ENCODE measurements at regions not wholly inside any gene's neighbourhood (a gene's known extent, or its start where the extent isn't known, plus 50 kb on each side); places are given as distances from the start of the nearest gene placed in this dataset.

GRCh38 chr2:120670771-120671480, 64.7 kb upstream of the GLI2 start:
- Histone ChIP-seq H3K9ac (ENCODE audit: insufficient read depth, low read length) (no peak overlapping the region), H3K4me2 (ENCODE audit: extremely low read depth, insufficient read depth, low read length) (no peak overlapping the region)

DNA sequence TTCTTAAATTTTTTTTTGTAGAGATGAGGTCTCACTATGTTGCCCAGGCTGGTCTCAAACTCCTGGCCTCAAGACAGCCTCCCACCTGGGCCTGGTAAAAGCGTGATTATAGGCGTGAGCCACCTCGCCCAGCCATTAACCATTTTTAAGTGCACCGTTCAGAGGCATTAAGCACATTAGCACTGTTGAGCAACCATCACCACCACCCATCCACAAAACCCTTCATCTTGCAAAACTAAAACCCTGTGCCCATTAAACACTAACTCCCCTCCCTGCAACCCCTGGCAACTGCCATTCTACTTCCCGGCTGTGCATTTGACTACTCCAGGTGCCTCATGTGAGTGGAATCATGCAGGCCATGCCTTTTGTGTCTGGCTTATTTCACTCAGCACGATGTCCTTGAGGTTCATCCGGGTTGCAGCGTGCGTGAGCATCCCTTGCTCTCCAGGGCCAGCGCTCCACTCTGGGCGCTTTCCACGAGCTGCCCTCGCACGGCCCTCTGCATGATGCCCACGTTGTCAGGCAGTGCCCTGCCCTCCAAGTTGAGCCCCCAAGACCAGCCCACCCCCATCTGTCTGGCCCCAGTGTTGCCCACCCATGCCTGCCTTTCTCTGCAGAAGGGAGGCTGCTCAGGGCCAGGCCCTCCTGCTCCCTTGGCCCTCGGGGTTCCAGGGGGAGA, 63.0 kb upstream of the GLI2 start:
- H3K79me2 ChIP-seq (ENCODE audit: control insufficient read depth, insufficient read depth, low read length): no peaks in the 10 kb centered on the region
- TF ChIP-seq EZH2 (IDR thresholded peaks at IDR 0.05; ENCODE audit: low read length, missing control alignments) (no peak), CTCF (conservative IDR thresholded peaks at IDR 0.05 in 1 of 2, IDR thresholded peaks at IDR 0.05 in 1 of 2; ENCODE audit: low read depth in 1 of 2, low read length in 2 of 2) (no peak)
- no peaks in the 10 kb centered on the region for H3K36me3 ChIP-seq (ENCODE audit: control insufficient read depth, insufficient read depth, low read length)
- H3K27ac ChIP-seq (ENCODE audit: insufficient read depth, low read length): no peak overlapping the region
- no peak overlapping the region for H2AFZ ChIP-seq (ENCODE audit: low read length)
- no peaks in the 10 kb centered on the region for H3K4me1 ChIP-seq (ENCODE audit: control insufficient read depth, extremely low read depth, insufficient read depth, low read length)
- H4K20me1 ChIP-seq (ENCODE audit: control insufficient read depth, extremely low read depth, insufficient read depth, low read length): no peaks in the 10 kb centered on the region
- H3K9ac ChIP-seq (ENCODE audit: insufficient read depth, low read length): no peak overlapping the region
- no peak overlapping the region for H3K4me2 ChIP-seq (ENCODE audit: extremely low read depth, insufficient read depth, low read length)
- peaks cover 21% of the 10 kb centered on the region for H3K27me3 ChIP-seq (ENCODE audit: control insufficient read depth, insufficient read depth, low read length)
- no peak for DNase-seq (ENCODE audit: low read depth in 2 of 2)
- H3K9me3 ChIP-seq (ENCODE audit: control insufficient read depth, insufficient read depth, low read depth, low read length): no peaks in the 10 kb centered on the region
- no peak overlapping the region for H3K4me3 ChIP-seq (replicated peaks in 1 of 4; ENCODE audit: control extremely low read depth in 1 of 4, insufficient read depth in 1 of 4, low read depth in 3 of 4, low read length in 4 of 4)

More at GRCh38 chr2:120670771-120671480, 64.7 kb upstream of the GLI2 start:
- H3K27me3 ChIP-seq (ENCODE audit: control insufficient read depth, insufficient read depth, low read length): peaks cover 19% of the 10 kb centered on the region
- H3K79me2 ChIP-seq (ENCODE audit: control insufficient read depth, insufficient read depth, low read length): no peaks in the 10 kb centered on the region
- H3K4me3 ChIP-seq (replicated peaks in 1 of 4; ENCODE audit: control extremely low read depth in 1 of 4, insufficient read depth in 1 of 4, low read depth in 3 of 4, low read length in 4 of 4): no peak overlapping the region
- H3K27ac ChIP-seq (ENCODE audit: insufficient read depth, low read length): no peak overlapping the region
- TF ChIP-seq EZH2 (IDR thresholded peaks at IDR 0.05; ENCODE audit: low read length, missing control alignments) (no peak), CTCF (conservative IDR thresholded peaks at IDR 0.05 in 1 of 2, IDR thresholded peaks at IDR 0.05 in 1 of 2; ENCODE audit: low read depth in 1 of 2, low read length in 2 of 2) (no peak)
- no peaks in the 10 kb centered on the region for H4K20me1 ChIP-seq (ENCODE audit: control insufficient read depth, extremely low read depth, insufficient read depth, low read length)
- no peaks in the 10 kb centered on the region for H3K9me3 ChIP-seq (ENCODE audit: control insufficient read depth, insufficient read depth, low read depth, low read length)
- DNase-seq (ENCODE audit: low read depth in 2 of 2): peak in 1 of 2 donors; percentile 32
- no peaks in the 10 kb centered on the region for H3K4me1 ChIP-seq (ENCODE audit: control insufficient read depth, extremely low read depth, insufficient read depth, low read length)
- no peaks in the 10 kb centered on the region for H3K36me3 ChIP-seq (ENCODE audit: control insufficient read depth, insufficient read depth, low read length)
- H2AFZ ChIP-seq (ENCODE audit: low read length): no peak overlapping the region

- Histone ChIP-seq H2AFZ (ENCODE audit: low read length) (no peak overlapping the region), H3K4me1 (ENCODE audit: control insufficient read depth, extremely low read depth, insufficient read depth, low read length) (no peaks in the 10 kb centered on the region), H3K9me3 (ENCODE audit: control insufficient read depth, insufficient read depth, low read depth, low read length) (no peaks in the 10 kb centered on the region), H3K79me2 (ENCODE audit: control insufficient read depth, insufficient read depth, low read length) (no peaks in the 10 kb centered on the region), H3K27ac (ENCODE audit: insufficient read depth, low read length) (no peak overlapping the region), H3K27me3 (ENCODE audit: control insufficient read depth, insufficient read depth, low read length) (peaks cover 16% of the 10 kb centered on the region), H3K4me3 (replicated peaks in 1 of 4; ENCODE audit: control extremely low read depth in 1 of 4, insufficient read depth in 1 of 4, low read depth in 3 of 4, low read length in 4 of 4) (no peak overlapping the region), H3K4me2 (ENCODE audit: extremely low read depth, insufficient read depth, low read length) (no peak overlapping the region), H3K9ac (ENCODE audit: insufficient read depth, low read length) (no peak overlapping the region), H3K36me3 (ENCODE audit: control insufficient read depth, insufficient read depth, low read length) (no peaks in the 10 kb centered on the region), H4K20me1 (ENCODE audit: control insufficient read depth, extremely low read depth, insufficient read depth, low read length) (no peaks in the 10 kb centered on the region)
- DNase-seq (ENCODE audit: low read depth in 2 of 2): no peak
- TF ChIP-seq CTCF (conservative IDR thresholded peaks at IDR 0.05 in 1 of 2, IDR thresholded peaks at IDR 0.05 in 1 of 2; ENCODE audit: low read depth in 1 of 2, low read length in 2 of 2) (no peak), EZH2 (IDR thresholded peaks at IDR 0.05; ENCODE audit: low read length, missing control alignments) (no peak)
Measured at GRCh38 chr2:120673205-120673550, 62.5 kb upstream of the GLI2 start.
